Mucosa of stomach (tissue), 1 donor: ENCODE measurements at regions not wholly inside any gene's neighbourhood (a gene's known extent, or its start where the extent isn't known, plus 50 kb on each side); places are given as distances from the start of the nearest gene placed in this dataset.

Experiments used
- H3K27me3 ChIP-seq: one replicate; pipeline ENCODE4 v1.7.0; 2013; ENCODE audit warnings: mild to moderate bottlenecking, low read length; ENCODE audit not compliant: control insufficient read depth, insufficient read depth
- H3K36me3 ChIP-seq: one replicate; pipeline ENCODE4 v1.7.0; 2013; ENCODE audit warnings: low read length; ENCODE audit not compliant: control insufficient read depth, insufficient read depth
- H3K4me1 ChIP-seq: one replicate; pipeline ENCODE4 v1.7.0; 2013; ENCODE audit warnings: mild to moderate bottlenecking, low read length; ENCODE audit not compliant: control insufficient read depth, insufficient read depth
- H3K4me3 ChIP-seq: one replicate; pipeline ENCODE4 v1.7.0; 2013; ENCODE audit warnings: low read length
- H3K9ac ChIP-seq: one replicate; pipeline ENCODE4 v1.7.0; 2013; ENCODE audit warnings: mild to moderate bottlenecking, low read length, moderate library complexity
- H3K9me3 ChIP-seq: one replicate; pipeline ENCODE4 v1.7.0; 2013; ENCODE audit warnings: mild to moderate bottlenecking, low read length, moderate library complexity; ENCODE audit not compliant: control insufficient read depth
- donor health status: Pancreatic carcinoma.

- Histone ChIP-seq H3K9me3 (no peaks in the 10 kb centered on the region), H3K9ac (no peak overlapping the region), H3K4me3 (no peak overlapping the region), H3K27me3 (peaks cover 5% of the 10 kb centered on the region), H3K36me3 (no peaks in the 10 kb centered on the region), H3K4me1 (peaks cover 4% of the 10 kb centered on the region)
These were observed 114.9 kb upstream of the HIVEP3 start for GRCh38 chr1:42033629-42034028.

- Histone ChIP-seq H3K4me3 (no peak overlapping the region), H3K27me3 (no peaks in the 10 kb centered on the region), H3K4me1 (no peaks in the 10 kb centered on the region), H3K36me3 (no peaks in the 10 kb centered on the region), H3K9ac (no peak overlapping the region), H3K9me3 (no peaks in the 10 kb centered on the region)
These were observed 99.0 kb upstream of the HIVEP3 start for GRCh38 chr1:42017730-42018129.

- no peaks in the 10 kb centered on the region for H3K36me3 ChIP-seq
- H3K4me1 ChIP-seq = no peaks in the 10 kb centered on the region
- H3K9me3 ChIP-seq = no peaks in the 10 kb centered on the region
- no peak overlapping the region for H3K4me3 ChIP-seq
- no peak overlapping the region for H3K9ac ChIP-seq
- no peaks in the 10 kb centered on the region for H3K27me3 ChIP-seq
These were observed 98.5 kb upstream of the HIVEP3 start for GRCh38 chr1:42017259-42017658.

GRCh38 chr1:42014823-42015222 lies 96.1 kb upstream of the HIVEP3 start:
- H3K4me3 ChIP-seq = no peak overlapping the region
- H3K4me1 ChIP-seq = no peaks in the 10 kb centered on the region
- no peak overlapping the region for H3K9ac ChIP-seq
- no peaks in the 10 kb centered on the region for H3K36me3 ChIP-seq
- no peaks in the 10 kb centered on the region for H3K9me3 ChIP-seq
- no peaks in the 10 kb centered on the region for H3K27me3 ChIP-seq

GRCh38 chr1:42013881-42014470 lies 95.3 kb upstream of the HIVEP3 start:
- no peaks in the 10 kb centered on the region for H3K9me3 ChIP-seq
- no peaks in the 10 kb centered on the region for H3K4me1 ChIP-seq
- no peaks in the 10 kb centered on the region for H3K27me3 ChIP-seq
- H3K4me3 ChIP-seq = no peak overlapping the region
- no peaks in the 10 kb centered on the region for H3K36me3 ChIP-seq
- H3K9ac ChIP-seq = no peak overlapping the region

- Histone ChIP-seq H3K36me3 (no peaks in the 10 kb centered on the region), H3K9ac (no peak overlapping the region), H3K27me3 (no peaks in the 10 kb centered on the region), H3K4me1 (no peaks in the 10 kb centered on the region), H3K9me3 (no peaks in the 10 kb centered on the region), H3K4me3 (no peak overlapping the region)
These were observed 94.1 kb upstream of the HIVEP3 start for GRCh38 chr1:42012852-42013251.

GRCh38 chr1:42010381-42010780 lies 91.7 kb upstream of the HIVEP3 start:
- no peaks in the 10 kb centered on the region for H3K36me3 ChIP-seq

GRCh38 chr1:42008264-42008663 lies 89.5 kb upstream of the HIVEP3 start:
- H3K4me3 ChIP-seq = no peak overlapping the region
- no peaks in the 10 kb centered on the region for H3K4me1 ChIP-seq
- H3K9me3 ChIP-seq = no peaks in the 10 kb centered on the region
- H3K9ac ChIP-seq = no peak overlapping the region
- H3K27me3 ChIP-seq = no peaks in the 10 kb centered on the region
- H3K36me3 ChIP-seq = no peaks in the 10 kb centered on the region

More at GRCh38 chr1:42010381-42010780, 91.7 kb upstream of the HIVEP3 start:
- Histone ChIP-seq H3K9ac (no peak overlapping the region), H3K4me1 (no peaks in the 10 kb centered on the region), H3K4me3 (no peak overlapping the region), H3K9me3 (no peaks in the 10 kb centered on the region), H3K27me3 (no peaks in the 10 kb centered on the region)

GRCh38 chr1:42006836-42007235 lies 88.1 kb upstream of the HIVEP3 start:
- Histone ChIP-seq H3K4me1 (no peaks in the 10 kb centered on the region), H3K27me3 (no peaks in the 10 kb centered on the region), H3K9ac (no peak overlapping the region), H3K4me3 (no peak overlapping the region), H3K36me3 (no peaks in the 10 kb centered on the region), H3K9me3 (no peaks in the 10 kb centered on the region)

- no peaks in the 10 kb centered on the region for H3K27me3 ChIP-seq
- H3K36me3 ChIP-seq = no peaks in the 10 kb centered on the region
- H3K9ac ChIP-seq = no peak overlapping the region
- H3K4me1 ChIP-seq = no peaks in the 10 kb centered on the region
- H3K4me3 ChIP-seq = no peak overlapping the region
- no peaks in the 10 kb centered on the region for H3K9me3 ChIP-seq
These were observed 87.4 kb upstream of the HIVEP3 start for GRCh38 chr1:42006093-42006492.

GRCh38 chr1:42005530-42005929 lies 86.8 kb upstream of the HIVEP3 start:
- no peaks in the 10 kb centered on the region for H3K36me3 ChIP-seq
- no peaks in the 10 kb centered on the region for H3K4me1 ChIP-seq
- H3K4me3 ChIP-seq = no peak overlapping the region
- no peak overlapping the region for H3K9ac ChIP-seq
- no peaks in the 10 kb centered on the region for H3K27me3 ChIP-seq
- H3K9me3 ChIP-seq = no peaks in the 10 kb centered on the region

GRCh38 chr1:42004860-42005259 lies 86.1 kb upstream of the HIVEP3 start:
- Histone ChIP-seq H3K4me3 (no peak overlapping the region), H3K27me3 (no peaks in the 10 kb centered on the region), H3K4me1 (no peaks in the 10 kb centered on the region), H3K36me3 (no peaks in the 10 kb centered on the region), H3K9ac (no peak overlapping the region), H3K9me3 (no peaks in the 10 kb centered on the region)

- Histone ChIP-seq H3K36me3 (no peaks in the 10 kb centered on the region), H3K9ac (no peak overlapping the region), H3K4me1 (no peaks in the 10 kb centered on the region), H3K27me3 (no peaks in the 10 kb centered on the region), H3K4me3 (no peak overlapping the region), H3K9me3 (no peaks in the 10 kb centered on the region)
These were observed 85.6 kb upstream of the HIVEP3 start for GRCh38 chr1:42004322-42004721.
